Endothelial cell of umbilical vein (primary cell): ENCODE measurements at regions not wholly inside any gene's neighbourhood (a gene's known extent, or its start where the extent isn't known, plus 50 kb on each side); places are given as distances from the start of the nearest gene placed in this dataset.

ENCODE experiments used
- EZH2 ChIP-seq: IDR thresholded peaks from 2 replicates; pipeline ENCODE4 v1.6.1; 2012; ENCODE audit warnings: borderline replicate concordance, low read depth, mild to moderate bottlenecking, moderate library complexity, low read length, inconsistent platforms; ENCODE audit not compliant: severe bottlenecking
- GATA2 ChIP-seq: IDR thresholded peaks from 2 replicates; pipeline ENCODE4 v1.7.0; 2011; ENCODE audit warnings: low read depth, mild to moderate bottlenecking, moderate library complexity, mixed read lengths, low read length; ENCODE audit not compliant: insufficient read length, insufficient read depth
- MYC ChIP-seq: IDR thresholded peaks from one replicate; pipeline ENCODE4 v1.6.1; 2011; ENCODE audit warnings: mild to moderate bottlenecking, low read depth, low read length
- POLR2A ChIP-seq: IDR thresholded peaks from 2 replicates; pipeline ENCODE4 v1.6.1; 2012; ENCODE audit warnings: low read depth, mild to moderate bottlenecking, control low read depth, low read length
- TF ChIP-seq, protein P1 (sequence below), 2 donors: IDR thresholded peaks; 1 replicate in 1 of 2; 2 replicates in 1 of 2; pipeline ENCODE4 v1.5.1; 2011; ENCODE audit warnings: low read length in 2 of 2, mild to moderate bottlenecking in 2 of 2, moderate library complexity in 2 of 2, control low read depth in 1 of 2, inconsistent platforms in 1 of 2, low read depth in 1 of 2; ENCODE audit not compliant: insufficient read depth in 1 of 2; ENCODE audit errors: extremely low read depth in 1 of 2
- TF ChIP-seq, protein P2 (sequence below): IDR thresholded peaks from 2 replicates; pipeline ENCODE4 v1.6.1; 2011; ENCODE audit not compliant: insufficient read depth, insufficient read length

DNA sequence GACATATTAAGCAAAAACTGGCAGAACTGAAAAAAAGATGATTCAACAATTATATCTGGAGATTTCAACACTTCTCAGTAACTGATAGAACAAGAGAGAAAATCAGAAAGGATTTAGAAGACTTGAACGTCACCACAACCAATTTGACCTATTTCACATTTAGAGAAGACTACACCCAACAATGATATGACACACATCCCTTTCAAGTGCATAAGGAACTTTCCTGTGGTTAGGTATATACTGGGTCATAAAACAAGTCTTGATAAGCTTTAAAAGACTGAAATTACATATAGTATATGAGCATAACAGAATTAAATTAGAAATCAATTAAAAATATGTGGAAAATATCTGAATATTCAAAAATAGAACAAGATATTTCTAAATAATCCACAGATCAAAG, 201.2 kb upstream of the HAND2 start:
- TF ChIP-seq, protein P1, sequence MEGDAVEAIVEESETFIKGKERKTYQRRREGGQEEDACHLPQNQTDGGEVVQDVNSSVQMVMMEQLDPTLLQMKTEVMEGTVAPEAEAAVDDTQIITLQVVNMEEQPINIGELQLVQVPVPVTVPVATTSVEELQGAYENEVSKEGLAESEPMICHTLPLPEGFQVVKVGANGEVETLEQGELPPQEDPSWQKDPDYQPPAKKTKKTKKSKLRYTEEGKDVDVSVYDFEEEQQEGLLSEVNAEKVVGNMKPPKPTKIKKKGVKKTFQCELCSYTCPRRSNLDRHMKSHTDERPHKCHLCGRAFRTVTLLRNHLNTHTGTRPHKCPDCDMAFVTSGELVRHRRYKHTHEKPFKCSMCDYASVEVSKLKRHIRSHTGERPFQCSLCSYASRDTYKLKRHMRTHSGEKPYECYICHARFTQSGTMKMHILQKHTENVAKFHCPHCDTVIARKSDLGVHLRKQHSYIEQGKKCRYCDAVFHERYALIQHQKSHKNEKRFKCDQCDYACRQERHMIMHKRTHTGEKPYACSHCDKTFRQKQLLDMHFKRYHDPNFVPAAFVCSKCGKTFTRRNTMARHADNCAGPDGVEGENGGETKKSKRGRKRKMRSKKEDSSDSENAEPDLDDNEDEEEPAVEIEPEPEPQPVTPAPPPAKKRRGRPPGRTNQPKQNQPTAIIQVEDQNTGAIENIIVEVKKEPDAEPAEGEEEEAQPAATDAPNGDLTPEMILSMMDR (IDR thresholded peaks at IDR 0.05; ENCODE audit: extremely low read depth in 1 of 2, insufficient read depth in 1 of 2, low read depth in 1 of 2, low read length in 2 of 2), result no peak
- no peak for TF ChIP-seq POLR2A
- TF ChIP-seq, protein P2, sequence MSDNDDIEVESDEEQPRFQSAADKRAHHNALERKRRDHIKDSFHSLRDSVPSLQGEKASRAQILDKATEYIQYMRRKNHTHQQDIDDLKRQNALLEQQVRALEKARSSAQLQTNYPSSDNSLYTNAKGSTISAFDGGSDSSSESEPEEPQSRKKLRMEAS, result no peak
- no peak for TF ChIP-seq EZH2
- TF ChIP-seq MYC, result no peak
- TF ChIP-seq GATA2, result no peak
